Hematopoietic multipotent progenitor cell treated with erythropoietin and hydrocortisone succinate and interleukin-3 and kit ligand, for 15 days (in vitro differentiated cells): ENCODE measurements at regions not wholly inside any gene's neighbourhood (a gene's known extent, or its start where the extent isn't known, plus 50 kb on each side); places are given as distances from the start of the nearest gene placed in this dataset.
"Not testable (repeated sequence)": the region's sequence is repeated elsewhere in the genome, so short reads cannot be mapped to it uniquely, and the experiment has no call there.

Source experiments
- DNase-seq: peaks from one replicate; pipeline ENCODE4 v3.0.0-alpha.2; 2015; ENCODE audit warnings: low spot score

DNA sequence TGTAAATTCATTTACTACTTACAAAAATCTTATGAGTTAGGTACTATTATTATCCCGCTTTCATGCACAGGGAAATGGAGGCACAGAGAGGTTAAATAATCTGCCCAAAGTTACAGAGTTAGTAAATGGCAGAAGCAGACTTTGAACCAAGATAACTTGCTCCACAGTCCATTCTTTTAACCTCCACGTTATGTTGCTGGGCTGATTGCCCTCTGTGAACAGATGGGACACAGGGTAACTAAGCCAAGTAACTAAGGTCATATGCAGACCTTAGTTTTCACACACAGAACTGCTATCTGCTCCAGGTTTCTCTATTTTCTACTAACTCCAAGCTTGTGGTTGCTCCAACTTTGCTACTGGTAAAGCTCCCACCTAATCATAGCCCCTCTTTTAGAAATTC lies 147.1 kb upstream of the IFNG-AS1 start:
- DNase-seq: no peak

DNA sequence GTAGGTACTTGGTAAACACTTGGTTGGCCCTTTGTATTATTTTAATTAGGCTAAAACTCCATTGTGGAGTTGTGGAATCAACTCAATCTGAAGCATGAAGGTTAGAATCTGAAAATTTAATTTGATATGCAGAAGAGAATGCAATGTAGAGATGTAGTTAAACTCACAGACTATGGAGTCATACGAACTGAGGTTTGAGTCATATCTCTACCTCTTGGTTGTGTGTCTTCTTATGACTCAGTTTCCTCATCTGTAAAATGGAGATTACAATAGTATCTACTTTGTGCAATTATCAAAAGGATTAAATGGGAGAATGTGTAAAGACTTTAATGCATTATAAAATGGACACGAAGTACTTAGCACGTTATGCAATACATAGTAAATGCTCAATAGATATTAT lies 146.0 kb upstream of the IFNG-AS1 start:
- no peak for DNase-seq

DNA sequence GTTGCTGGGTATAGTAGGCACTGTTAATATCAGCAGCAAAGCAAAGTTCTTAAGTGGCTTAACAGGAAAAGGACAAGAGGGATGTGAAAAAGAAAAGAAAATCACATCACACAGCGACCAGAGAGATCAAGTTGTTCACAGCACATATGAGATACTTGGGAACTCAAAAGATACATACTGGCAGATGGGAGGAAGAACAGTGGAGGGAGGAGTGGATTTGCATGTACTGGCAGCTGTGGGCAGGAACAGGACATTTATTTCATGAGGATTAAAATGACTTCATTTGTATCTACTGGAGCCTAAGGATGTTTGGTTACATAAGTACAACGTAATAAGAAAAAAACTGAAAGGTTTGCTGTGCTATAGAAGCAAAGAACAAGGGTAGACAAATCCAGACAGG lies 136.5 kb upstream of the IFNG-AS1 start:
- no peak for DNase-seq

DNA sequence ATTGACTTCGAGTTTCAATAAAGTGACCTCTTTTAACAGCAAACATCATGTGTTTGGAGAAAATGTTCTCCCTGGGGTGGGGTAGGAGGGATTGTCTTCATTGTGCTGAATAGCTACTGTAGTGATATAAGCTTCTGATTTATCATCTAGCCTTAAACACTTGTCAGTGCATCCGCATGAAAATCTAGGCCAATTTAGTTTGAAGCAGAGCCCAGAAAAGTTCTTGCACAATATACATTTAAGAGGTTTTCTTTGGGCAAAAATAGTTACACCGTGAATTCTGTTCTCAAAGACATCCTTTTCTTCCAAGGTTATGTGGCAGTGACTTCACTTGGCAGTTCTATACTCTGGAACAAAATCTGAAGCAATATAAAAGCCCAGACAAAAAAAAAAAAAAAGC lies 136.0 kb upstream of the IFNG-AS1 start:
- DNase-seq: no peak

DNA sequence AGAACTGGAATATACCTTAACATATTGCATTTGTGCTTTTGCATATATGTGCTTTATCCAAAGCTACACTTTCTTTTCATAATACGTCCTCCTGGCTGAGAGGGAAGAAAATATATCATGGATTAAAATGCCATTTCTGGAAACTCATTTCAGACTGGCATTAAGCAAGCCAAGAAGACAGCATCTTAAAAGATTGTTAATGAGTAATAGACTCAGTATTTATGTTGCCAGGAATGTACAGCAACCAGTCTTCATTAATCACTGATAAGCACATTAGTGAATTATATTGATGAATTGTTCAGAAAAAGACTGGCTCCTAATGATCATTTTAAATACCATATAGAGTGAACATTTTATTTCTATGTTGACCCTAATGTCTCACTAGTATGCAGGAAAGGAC lies 134.9 kb upstream of the IFNG-AS1 start:
- DNase-seq: no peak

DNA sequence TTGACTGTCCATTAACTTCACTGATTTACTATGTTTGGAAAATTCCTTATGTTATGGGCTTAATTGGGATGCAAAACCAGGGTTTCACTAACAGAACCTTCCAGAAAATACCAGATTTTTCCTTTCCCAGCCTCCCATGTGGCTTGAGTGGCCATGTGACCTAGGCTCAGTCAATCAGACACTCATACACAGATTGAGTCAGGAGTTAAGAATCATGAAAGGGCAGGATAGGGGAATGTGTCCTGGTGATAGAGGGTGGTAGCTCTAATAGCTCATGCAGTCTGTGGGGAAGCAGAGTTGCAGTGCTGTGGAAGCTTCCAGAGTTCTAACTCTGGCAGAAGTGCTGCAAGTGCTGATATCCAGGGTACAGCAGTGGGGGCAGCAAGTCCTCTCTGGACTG lies 134.1 kb upstream of the IFNG-AS1 start:
- DNase-seq: no peak

DNA sequence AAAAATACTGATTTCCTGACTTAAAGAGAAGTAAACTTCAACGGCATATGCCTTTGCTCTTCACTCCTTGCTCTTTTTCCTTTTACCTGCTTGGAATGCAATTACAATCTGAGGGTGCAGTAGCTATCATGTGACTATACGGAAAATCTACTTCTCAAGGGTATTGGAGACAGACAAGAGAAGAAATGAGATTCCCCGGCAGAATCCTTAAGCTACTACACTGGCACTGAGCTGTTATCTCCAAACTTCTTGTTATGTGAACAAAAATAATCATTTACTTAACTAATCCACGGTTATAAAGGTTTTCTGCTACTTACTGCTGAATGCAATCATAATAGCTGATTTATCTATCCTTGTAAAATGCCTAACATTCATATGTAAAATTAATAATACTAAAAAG lies 118.0 kb upstream of the IFNG-AS1 start:
- DNase-seq: no peak

DNA sequence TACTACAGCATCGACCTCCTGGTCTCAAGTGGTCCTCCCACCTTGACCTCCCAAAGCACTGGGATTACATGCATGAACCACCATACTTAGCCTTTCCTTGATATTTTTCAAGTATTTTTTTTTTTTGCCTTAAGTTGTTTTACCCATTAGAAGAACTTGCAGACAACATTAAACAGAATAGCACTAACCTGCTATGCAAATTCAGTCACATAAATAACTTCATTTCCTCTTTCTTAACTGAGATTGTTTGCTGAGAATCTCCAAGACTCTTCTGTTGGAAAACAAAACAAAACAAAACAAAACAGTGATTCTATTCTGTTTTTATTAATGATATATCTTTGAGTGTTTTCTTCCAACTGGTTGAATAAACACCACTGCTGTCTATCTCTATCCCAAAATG lies 115.9 kb upstream of the IFNG-AS1 start:
- no peak for DNase-seq

DNA sequence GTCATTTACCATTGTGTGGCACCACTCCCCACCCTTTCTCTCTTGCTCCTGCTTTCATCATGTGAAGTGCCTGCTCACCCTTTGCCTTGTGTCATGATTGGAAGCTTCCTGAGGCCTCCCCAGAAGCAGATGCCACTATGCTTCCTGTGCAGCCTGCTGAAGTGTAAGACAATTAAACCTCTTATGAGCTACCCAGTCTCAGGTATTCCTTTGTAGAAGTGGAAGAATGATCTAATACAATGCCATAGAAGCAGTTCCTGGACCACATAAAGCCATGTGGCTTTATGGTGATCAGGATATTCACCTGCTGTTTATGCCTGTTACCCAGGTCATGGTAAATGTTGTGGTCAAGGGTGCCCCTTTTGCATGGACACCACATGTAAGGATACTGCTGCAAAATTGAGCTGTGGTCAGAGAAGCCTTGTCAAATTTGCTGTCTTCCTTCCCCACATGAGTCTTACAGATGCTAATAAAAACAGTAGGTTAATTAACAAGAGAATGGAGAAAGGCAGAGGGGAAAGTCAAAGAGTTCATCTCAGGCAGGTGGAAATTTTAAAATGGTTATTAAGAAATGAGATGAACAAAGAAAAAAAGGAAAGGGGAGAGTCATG lies 112.8 kb upstream of the IFNG-AS1 start:
- DNase-seq: no peak

DNA sequence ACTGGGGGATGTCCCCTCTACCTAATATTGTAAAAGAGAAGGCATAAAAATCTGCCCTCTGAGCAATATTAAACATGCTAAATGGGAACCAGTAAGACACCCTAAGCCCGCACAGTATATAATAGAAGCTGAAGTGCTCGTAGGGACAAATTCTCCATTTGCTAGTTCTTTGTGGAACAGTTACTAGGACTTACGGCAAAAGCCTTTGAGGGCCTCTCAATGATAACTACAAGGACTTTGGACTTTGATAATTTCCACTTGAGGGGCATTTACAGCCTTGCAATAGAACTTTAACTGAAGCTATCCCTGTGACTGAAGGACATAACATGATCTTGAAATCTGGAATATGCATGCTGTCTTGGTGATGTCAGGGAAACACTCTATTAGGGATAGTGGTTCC lies 111.5 kb upstream of the IFNG-AS1 start:
- DNase-seq: no peak

DNA sequence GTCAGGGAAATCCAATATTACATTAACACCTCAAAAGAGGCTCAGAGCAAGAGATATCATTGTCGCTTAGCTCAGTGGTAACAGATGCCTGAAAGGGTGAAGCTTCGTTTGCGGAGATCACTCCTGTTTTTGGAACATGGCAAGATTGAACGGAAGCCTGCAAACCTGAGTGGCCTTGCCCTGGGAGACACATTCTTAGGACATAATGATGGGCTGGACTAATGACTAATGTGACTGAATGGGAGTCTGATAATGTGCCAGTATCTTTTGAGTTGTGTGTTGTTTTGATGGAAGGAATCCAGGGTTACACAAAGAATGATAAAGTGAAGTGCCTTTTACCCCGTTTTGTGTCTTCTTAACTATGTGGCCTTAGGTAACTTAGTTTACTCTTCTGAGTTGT lies 109.3 kb upstream of the IFNG-AS1 start:
- DNase-seq: no peak

DNA sequence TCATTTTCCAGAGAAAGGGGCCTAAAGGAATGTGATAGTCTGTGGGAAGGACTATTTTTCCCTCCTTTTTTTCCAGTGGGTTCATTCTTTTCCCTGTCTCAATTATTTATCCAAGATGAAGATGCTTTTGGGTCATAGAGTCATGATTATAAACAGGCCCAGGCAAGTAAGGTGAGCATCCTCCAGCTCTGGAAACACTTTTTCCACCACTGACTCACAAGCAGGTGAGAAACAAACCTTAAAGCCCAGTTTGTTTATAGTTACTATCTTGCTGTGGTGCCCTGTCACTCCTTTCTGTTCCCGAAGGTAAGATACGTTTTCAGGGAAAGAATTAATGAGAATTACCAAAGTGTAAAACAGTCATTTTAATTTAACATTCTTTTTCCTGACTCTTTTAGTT lies 107.7 kb upstream of the IFNG-AS1 start:
- no peak for DNase-seq

DNA sequence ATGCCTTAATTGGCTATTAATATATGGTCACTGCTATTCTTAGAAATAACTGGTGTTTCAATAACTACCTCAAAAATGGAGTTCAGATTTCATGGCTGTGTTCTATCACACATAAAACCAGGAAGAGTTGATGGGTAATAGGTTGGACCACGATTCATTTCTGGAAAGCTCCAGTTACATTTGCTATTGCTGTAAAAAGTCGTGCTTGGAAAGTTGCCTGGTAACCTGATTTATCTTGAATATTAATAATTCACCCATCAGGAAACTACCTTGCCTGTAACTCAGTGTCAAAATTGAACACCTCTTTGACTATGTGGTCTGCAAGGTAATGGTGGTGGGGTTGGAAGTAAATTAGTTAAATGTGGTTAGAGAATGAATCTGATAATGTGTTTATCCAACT lies 104.7 kb upstream of the IFNG-AS1 start:
- no peak for DNase-seq

DNA sequence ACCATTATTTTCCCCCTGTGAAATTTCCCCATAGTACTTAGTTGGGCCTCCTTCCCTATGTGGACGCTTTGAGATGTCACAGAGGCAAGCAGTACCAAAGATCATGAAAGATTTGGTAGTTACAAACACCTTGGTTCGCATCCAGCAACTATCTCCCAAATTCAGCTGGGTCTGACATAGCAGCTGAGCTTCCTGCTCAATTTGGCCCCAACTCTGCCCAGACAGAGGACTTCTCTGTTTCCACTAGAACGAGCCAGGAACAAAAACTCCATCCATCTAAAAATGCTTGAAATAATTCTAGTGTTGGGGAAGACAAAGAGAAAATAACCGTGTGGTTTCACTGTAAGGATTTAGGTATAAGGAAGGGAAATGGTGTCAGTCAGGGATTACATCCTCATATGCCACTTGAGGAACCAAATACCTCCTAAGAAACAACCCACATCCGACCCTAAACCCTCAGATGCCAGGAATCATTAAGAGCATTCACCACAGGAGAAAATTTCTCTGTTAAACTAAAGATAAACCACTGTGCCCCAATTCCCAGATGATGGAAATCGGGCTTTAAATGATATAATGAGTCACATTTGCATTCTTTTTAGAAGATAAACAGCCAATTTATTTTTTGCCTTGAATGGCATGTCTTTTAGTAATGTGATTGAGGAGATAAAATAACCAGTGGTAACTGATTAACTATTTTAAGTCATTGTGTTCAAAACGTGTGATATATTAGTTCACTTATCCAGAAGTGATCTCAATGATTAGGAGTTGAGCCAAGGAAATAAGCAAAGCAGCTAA lies 103.7 kb upstream of the IFNG-AS1 start:
- no peak for DNase-seq

DNA sequence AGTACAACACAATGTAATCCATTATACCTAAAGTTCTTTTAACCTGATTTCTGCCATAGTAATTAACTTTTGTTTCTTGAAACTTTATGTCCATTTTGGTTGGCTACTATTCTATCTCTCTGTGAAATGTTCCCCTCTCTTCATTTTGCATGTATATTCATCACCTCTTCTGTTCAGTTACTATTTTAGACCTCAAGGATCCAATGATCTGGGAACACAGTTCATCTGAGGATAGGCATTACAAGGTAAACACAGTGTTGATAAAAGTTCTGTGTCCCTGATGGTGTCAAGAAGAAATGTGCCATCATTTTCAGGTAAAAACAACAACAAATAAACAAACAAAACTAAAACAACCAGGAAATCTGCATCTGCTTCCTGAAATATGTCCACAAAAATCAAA lies 102.2 kb upstream of the IFNG-AS1 start:
- DNase-seq: no peak

DNA sequence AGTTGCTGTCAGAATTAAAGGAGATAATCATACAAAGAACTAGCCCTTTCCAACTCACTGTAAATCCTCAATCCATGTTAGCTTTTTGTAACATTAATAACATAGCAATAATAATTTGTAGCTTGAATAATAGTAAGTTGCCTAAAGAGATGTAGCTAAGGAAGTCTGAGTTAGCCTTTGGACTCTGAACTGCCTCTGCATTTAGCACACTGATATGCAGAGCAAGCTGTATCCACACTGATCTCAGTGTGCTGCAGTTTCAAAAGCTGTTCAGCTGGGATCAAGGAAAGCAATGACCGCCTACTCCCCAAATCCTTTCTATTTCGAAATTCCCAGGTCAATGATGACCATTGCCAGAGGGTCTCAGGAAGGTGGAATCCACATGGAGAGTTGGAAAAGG lies 99.3 kb upstream of the IFNG-AS1 start:
- no peak for DNase-seq

DNA sequence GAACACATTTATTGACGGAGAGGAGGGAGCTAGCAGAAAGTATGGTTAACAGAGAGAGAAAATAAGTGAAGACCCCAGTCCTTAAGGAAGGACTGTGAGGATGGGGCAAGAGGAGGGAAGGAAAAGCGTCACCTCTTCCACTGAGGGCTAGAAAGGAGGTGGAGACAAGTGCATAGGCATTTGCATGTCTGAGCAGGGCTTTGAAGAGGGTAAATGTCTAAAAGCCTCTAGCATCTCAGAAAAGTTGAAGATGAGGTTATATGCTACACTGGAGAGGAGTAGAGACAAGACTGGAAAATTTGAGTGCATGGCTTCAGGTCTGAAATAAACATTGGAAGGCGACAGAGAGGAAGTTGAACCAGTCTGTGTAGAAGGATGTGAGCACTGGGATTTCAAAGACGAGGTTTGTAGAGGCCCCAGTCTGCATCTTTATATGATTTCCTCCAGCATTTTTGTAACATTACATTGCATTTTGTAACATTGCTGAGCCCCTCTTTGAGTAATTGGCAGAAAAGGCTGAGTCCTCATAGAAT lies 98.5 kb upstream of the IFNG-AS1 start:
- no peak for DNase-seq

DNA sequence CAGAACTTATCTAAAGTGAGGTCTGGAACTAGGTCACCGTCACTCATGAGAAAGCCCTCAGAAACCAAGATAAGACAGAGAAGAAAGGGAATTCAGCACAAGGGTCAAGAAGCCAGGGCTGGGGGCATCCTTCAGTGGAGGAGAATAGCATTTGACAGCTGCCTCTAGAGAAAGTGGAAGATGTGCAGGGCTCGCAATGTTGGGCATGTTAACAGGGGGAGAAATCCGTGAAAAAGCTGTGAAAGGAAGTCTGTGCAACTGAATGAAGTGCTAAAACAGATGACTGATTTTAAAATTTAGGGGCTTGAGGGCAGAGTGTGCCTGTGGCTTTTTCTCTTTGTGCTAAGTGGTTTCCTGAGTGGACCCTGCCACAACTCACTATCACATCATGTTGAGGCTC lies 97.7 kb upstream of the IFNG-AS1 start:
- DNase-seq: no peak

DNA sequence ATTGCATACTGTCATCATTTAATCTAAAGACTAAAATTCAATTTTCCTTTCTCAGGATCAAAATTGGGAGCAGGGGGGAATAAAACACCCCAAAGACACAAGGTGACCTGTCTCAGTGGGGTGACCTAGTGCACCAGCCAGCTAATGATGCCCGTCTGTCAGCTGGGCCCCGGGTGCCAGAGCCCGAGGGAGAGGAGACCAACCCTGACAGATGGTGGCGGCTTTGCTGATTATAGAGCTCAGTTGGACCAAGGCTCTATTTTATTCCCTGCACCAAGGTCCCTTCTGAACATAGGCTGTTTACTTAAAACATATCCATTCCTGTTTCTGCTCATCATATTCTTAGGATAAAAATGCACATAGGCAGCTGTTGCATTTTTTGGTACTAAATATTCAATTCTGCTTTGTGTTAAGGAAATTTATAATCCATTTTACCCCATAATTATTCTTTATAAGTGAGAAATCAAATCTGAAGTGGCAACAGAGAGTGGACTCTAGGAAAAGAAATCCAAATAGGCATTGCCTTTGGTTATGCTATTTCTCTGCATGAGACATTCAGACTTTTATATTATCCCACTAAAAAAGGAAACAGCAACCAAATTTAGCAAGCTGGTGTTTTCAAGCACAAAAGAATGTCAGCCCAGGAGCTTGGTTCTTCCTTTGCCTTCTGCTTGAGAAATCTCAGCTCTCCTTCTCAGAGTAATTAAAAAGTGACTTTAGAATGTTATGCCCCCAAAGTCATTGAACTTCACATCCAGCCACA lies 96.8 kb upstream of the IFNG-AS1 start:
- no peak for DNase-seq

DNA sequence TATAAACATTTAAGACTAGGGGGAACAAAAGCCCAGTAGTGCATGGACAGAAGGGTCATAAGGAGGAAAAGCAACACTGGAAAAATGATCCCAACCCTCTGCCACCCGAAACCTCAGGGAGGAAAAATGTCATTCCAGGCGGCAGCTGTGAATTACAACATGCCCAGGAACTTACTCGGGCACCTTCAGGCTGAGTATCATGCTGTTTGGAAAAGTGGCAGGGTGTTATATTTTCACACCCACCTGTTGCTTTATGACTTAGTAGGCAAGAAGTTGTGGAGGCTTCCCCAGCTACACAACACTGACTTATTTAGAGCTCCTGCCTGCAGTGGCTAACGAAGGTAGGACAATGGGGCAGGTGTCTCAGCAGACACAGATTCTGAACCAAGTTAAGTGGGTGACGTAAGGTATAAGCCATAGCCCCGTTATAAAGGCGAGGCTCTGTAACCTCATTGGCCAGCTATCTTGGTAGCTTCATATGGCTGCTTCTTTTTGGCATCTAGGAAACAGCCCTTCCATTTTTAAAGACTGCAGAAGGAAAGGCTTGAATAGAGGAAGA lies 96.1 kb upstream of the IFNG-AS1 start:
- DNase-seq: no peak

DNA sequence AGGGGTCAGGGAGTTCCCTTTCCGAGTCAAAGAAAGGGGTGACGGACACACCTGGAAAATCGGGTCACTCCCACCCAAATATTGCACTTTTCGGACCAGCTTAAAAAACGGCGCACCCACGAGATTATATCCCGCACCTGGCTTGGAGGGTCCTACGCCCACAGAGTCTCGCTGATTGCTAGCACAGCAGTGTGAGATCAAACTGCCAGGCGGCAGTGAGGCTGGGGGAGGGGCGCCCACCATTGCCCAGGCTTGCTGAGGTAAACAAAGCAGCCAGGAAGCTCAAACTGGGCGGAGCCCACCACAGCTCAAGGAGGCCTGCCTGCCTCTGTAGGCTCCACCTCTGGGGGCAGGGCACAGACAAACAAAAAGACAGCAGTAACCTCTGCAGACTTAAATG lies 88.8 kb upstream of the IFNG-AS1 start:
- not testable (repeated sequence) for DNase-seq

DNA sequence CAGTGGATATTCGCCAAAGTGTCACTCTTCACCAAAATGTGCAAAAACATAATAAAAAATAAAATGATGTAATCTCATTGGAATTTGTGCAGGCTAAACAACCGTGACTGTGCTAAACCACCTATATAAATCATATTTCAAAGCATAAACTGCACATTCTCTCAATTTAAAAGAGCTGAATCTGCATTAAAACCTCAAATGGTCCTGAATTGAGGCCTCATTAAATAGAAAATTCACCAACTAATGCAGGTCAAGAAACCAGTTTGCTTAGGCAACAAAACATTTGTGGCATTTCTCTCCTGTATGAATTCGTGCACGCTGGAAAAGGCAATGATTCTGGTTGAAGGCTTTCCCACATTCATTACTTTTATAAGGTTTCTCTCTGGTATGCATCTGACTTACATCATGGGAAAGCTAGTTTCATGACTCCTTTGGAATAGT lies 80.1 kb upstream of the IFNG-AS1 start:
- no peak for DNase-seq

DNA sequence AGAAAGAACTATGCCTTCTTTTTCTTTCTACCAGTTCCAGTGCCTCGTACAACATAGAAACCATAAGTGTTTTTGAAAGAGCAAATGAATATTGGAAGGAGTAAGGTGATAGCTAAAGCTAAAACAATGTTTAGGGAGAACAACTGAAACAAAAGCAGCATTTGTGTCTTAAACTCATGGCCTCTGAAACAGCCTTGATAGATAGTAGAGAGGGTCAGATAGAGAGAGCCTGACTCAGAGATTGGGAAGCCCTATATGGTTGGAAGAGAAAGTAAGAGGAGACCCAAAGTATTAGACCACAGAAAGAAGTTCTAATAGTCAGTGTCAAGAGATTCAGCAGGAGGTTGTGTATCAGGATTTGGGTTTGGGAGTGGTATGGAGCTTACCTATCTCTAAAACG lies 79.6 kb upstream of the IFNG-AS1 start:
- DNase-seq: no peak
